ENCODE measurements at regions not wholly inside any gene's neighbourhood (a gene's known extent, or its start where the extent isn't known, plus 50 kb on each side); places are given as distances from the start of the nearest gene placed in this dataset.
"Not testable (repeated sequence)": the region's sequence is repeated elsewhere in the genome, so short reads cannot be mapped to it uniquely, and the experiment has no call there.

DNA sequence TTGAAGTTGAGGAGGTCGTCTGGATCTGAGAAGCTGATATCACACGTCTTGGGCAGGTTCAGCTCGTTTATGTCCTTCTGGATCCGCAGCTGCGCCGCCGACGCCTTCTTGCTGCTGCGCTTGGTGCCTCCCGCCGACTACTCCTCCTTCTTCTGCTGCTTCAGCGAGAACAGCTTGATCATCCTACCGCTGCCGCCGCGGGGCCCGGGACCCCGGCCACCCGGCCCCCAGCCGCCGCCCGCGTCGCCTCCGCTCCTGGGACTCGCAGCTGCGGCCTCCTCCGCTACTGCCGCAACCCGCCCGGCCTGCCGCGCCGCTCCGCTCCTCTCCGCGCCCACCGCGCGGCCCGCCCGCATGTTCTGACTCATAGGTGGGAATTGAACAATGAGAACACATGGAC is 1710.6 kb downstream of the TP53TG3F start:
- not testable (repeated sequence) for TF ChIP-seq EZH2 (IDR thresholded peaks at IDR 0.05; ENCODE audit: insufficient read depth, low read length)
- TF ChIP-seq, protein P1, sequence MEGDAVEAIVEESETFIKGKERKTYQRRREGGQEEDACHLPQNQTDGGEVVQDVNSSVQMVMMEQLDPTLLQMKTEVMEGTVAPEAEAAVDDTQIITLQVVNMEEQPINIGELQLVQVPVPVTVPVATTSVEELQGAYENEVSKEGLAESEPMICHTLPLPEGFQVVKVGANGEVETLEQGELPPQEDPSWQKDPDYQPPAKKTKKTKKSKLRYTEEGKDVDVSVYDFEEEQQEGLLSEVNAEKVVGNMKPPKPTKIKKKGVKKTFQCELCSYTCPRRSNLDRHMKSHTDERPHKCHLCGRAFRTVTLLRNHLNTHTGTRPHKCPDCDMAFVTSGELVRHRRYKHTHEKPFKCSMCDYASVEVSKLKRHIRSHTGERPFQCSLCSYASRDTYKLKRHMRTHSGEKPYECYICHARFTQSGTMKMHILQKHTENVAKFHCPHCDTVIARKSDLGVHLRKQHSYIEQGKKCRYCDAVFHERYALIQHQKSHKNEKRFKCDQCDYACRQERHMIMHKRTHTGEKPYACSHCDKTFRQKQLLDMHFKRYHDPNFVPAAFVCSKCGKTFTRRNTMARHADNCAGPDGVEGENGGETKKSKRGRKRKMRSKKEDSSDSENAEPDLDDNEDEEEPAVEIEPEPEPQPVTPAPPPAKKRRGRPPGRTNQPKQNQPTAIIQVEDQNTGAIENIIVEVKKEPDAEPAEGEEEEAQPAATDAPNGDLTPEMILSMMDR (IDR thresholded peaks at IDR 0.05; ENCODE audit: insufficient read depth, low read depth, low read length): not testable (repeated sequence)

Measured in astrocyte (in vitro differentiated cells and primary cell).